GM12878 (cell line): ENCODE measurements at regions not wholly inside any gene's neighbourhood (a gene's known extent, or its start where the extent isn't known, plus 50 kb on each side); places are given as distances from the start of the nearest gene placed in this dataset.
A peak's percentile ranks its signal among the peaks of the same experiment; 100 is the strongest.

ENCODE experiments used
- BHLHE40 ChIP-seq, 2 experiments: fragments of 450-650 bp in 1 of 2; IDR thresholded peaks; 2 replicates each; pipeline ENCODE4 v1.6.1; 2011 to 2017; ENCODE audit warnings: low read depth in 2 of 2, borderline replicate concordance in 1 of 2, improper control_type of control experiment in 1 of 2, low read length in 1 of 2, mild to moderate bottlenecking in 1 of 2
- DPF2 ChIP-seq: fragments of 450-650 bp; IDR thresholded peaks from 2 replicates; pipeline ENCODE4 v1.6.1; 2017; ENCODE audit warnings: mild to moderate bottlenecking
- E2F4 ChIP-seq: IDR thresholded peaks from 2 replicates; pipeline ENCODE4 v1.6.1; 2012; ENCODE audit warnings: low read depth, low read length, improper control_type of control experiment
- E2F8 ChIP-seq: fragments of 450-650 bp; IDR thresholded peaks from 2 replicates; pipeline ENCODE4 v1.6.1; 2018; ENCODE audit warnings: mild to moderate bottlenecking, low read depth, moderate library complexity; ENCODE audit not compliant: partially characterized antibody
- EED ChIP-seq: sonication (generic); IDR thresholded peaks from 2 replicates; pipeline ENCODE4 v1.6.1; 2016; ENCODE audit warnings: antibody characterized with exemption, low read depth
- EP300 ChIP-seq, 2 experiments: fragments of 150-350 bp in 1 of 2; IDR thresholded peaks; 2 replicates each; pipeline ENCODE4 v1.6.1; 2011 to 2012; ENCODE audit warnings: low read depth in 2 of 2, low read length in 2 of 2, borderline replicate concordance in 1 of 2, improper control_type of control experiment in 1 of 2, inconsistent platforms in 1 of 2; ENCODE audit not compliant: control insufficient read depth in 1 of 2
- MEF2A ChIP-seq: IDR thresholded peaks from 2 replicates; pipeline ENCODE4 v1.6.1; 2011; ENCODE audit warnings: low read depth, mild to moderate bottlenecking, low read length, moderate library complexity; ENCODE audit not compliant: insufficient read depth
- MTA3 ChIP-seq: IDR thresholded peaks from 2 replicates; pipeline ENCODE4 v1.6.1; 2012; ENCODE audit warnings: low read length, inconsistent platforms, borderline replicate concordance
- NBN ChIP-seq: fragments of 450-650 bp; IDR thresholded peaks from 2 replicates; pipeline ENCODE4 v1.6.1; 2016
- PAX8 ChIP-seq: fragments of 450-650 bp; IDR thresholded peaks from 2 replicates; pipeline ENCODE4 v1.6.1; 2017; ENCODE audit warnings: mild to moderate bottlenecking, moderate library complexity
- PRDM15 ChIP-seq: fragments of 450-650 bp; formaldehyde crosslinking; IDR thresholded peaks from 2 replicates; pipeline ENCODE4 v1.4.0; 2020; ENCODE audit warnings: mild to moderate bottlenecking, moderate library complexity
- SKIL ChIP-seq: fragments of 450-650 bp; IDR thresholded peaks from 2 replicates; pipeline ENCODE4 v1.6.1; 2017; ENCODE audit warnings: mild to moderate bottlenecking, low read depth, inconsistent platforms; ENCODE audit not compliant: poor library complexity, severe bottlenecking
- SP1 ChIP-seq: IDR thresholded peaks from one replicate; pipeline ENCODE4 v1.6.1; 2011; ENCODE audit warnings: low read depth, low read length
- STAT1 ChIP-seq: fragments of 450-650 bp; conservative IDR thresholded peaks from 2 replicates; pipeline ENCODE4 v1.6.1; 2014; ENCODE audit warnings: antibody characterized with exemption, mild to moderate bottlenecking
- STAT3 ChIP-seq: IDR thresholded peaks from 2 replicates; pipeline ENCODE4 v1.6.1; 2011; ENCODE audit warnings: low read depth, low read length, improper control_type of control experiment
- TCF7 ChIP-seq: IDR thresholded peaks from 2 replicates; pipeline ENCODE4 v1.6.1; 2014; ENCODE audit warnings: antibody characterized with exemption, borderline replicate concordance
- USF2 ChIP-seq: IDR thresholded peaks from 2 replicates; pipeline ENCODE4 v1.6.1; 2011; ENCODE audit warnings: low read depth, low read length, improper control_type of control experiment, borderline replicate concordance
- WRNIP1 ChIP-seq: IDR thresholded peaks from 2 replicates; pipeline ENCODE4 v1.6.1; 2011; ENCODE audit warnings: low read depth, low read length, improper control_type of control experiment, borderline replicate concordance
- ZNF24 ChIP-seq: fragments of 450-650 bp; IDR thresholded peaks from 2 replicates; pipeline ENCODE4 v1.6.1; 2017; ENCODE audit warnings: antibody characterized with exemption, mild to moderate bottlenecking
- ZNF384 ChIP-seq: IDR thresholded peaks from 2 replicates; pipeline ENCODE4 v1.6.1; 2012; ENCODE audit warnings: low read depth, mild to moderate bottlenecking, low read length, improper control_type of control experiment, borderline replicate concordance

GRCh38 chr14:97387252-97387874 is 590.2 kb downstream of the VRK1 start (continued):
- TF ChIP-seq SKIL (no peak), E2F4 (no peak), EED (peak; percentile 96), MTA3 (no peak), USF2 (no peak), SP1 (no peak), EP300 (IDR thresholded peaks at IDR 0.05; ENCODE audit: borderline replicate concordance in 1 of 2, control insufficient read depth in 1 of 2, low read depth in 2 of 2, low read length in 2 of 2) (peak; percentile 14 to 56; a peak in 2 of 4 replicates), TCF7 (0 out of 2 replicates have a peak, but pooled peaks have one; percentile 48), ZNF384 (no peak), WRNIP1 (no peak), DPF2 (no peak; the same call in none of the 2 replicates), STAT1 (no peak), MEF2A (peak; percentile 62; the same call in 1 of the 2 replicates), STAT3 (no peak), NBN (no peak), PAX8 (no peak), BHLHE40 (IDR thresholded peaks at IDR 0.05; ENCODE audit: borderline replicate concordance in 1 of 2, low read depth in 2 of 2, low read length in 1 of 2) (no peak), PRDM15 (no peak), E2F8 (no peak), ZNF24 (no peak)
